Neural crest cell (in vitro differentiated cells): ENCODE measurements at regions not wholly inside any gene's neighbourhood (a gene's known extent, or its start where the extent isn't known, plus 50 kb on each side); places are given as distances from the start of the nearest gene placed in this dataset.
A peak's percentile ranks its signal among the peaks of the same experiment; 100 is the strongest.
"Not testable (repeated sequence)": the region's sequence is repeated elsewhere in the genome, so short reads cannot be mapped to it uniquely, and the experiment has no call there.

Experiments used
- DNase-seq: peaks from one replicate; pipeline ENCODE4 v3.0.0; 2021; ENCODE audit warnings: low read depth, mixed read lengths, low spot score
- H3K27ac Mint-ChIP-seq: one replicate; pipeline ENCODE4 v1.8.0; 2021; ENCODE audit warnings: mild to moderate bottlenecking, mixed read lengths; ENCODE audit not compliant: unreplicated experiment
- H3K27me3 Mint-ChIP-seq: 2 replicates; pipeline ENCODE4 v1.8.0; 2021; ENCODE audit warnings: low read depth, mild to moderate bottlenecking, mixed read lengths
- H3K36me3 Mint-ChIP-seq: 2 replicates; pipeline ENCODE4 v1.8.0; 2021; ENCODE audit warnings: low read depth, mild to moderate bottlenecking, mixed read lengths
- H3K4me1 Mint-ChIP-seq: 2 replicates; pipeline ENCODE4 v1.8.0; 2021; ENCODE audit warnings: mixed read lengths
- H3K4me3 Mint-ChIP-seq: one replicate; pipeline ENCODE4 v1.8.0; 2021; ENCODE audit warnings: mild to moderate bottlenecking, mixed read lengths
- H3K9me3 Mint-ChIP-seq: 2 replicates; pipeline ENCODE4 v1.8.0; 2021; ENCODE audit warnings: mixed read lengths
- TF ChIP-seq, protein P1 (sequence below): fragments of 200-600 bp; sonication (generic); conservative IDR thresholded peaks from 2 replicates; pipeline ENCODE4 v1.5.0; 2021; ENCODE audit warnings: antibody characterized with exemption, mild to moderate bottlenecking

DNA sequence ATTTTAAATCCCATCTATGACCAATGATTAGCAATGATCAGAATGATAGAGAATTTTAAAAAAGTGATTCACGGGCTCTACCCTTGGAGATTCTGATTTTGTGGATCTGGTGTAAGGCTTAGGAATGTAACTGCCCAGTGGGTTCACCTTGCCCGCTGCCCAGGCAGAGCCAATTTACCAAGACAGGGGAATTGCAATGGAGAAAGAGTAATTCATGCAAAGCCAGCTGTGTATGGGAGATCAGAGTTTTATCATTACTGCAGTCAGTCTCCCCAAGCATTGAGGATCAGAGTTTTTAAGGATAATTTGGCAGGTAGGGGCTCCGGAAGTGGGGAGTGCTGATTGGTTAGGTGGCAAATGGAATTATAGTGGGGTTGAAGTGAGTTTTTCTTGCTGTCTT, 480.6 kb downstream of the ATP23 start:
- Mint-ChIP-seq H3K9me3 (peaks cover 5% of the 10 kb centered on the region), H3K36me3 (peaks cover 5% of the 10 kb centered on the region), H3K27ac (no peak overlapping the region), H3K27me3 (no peaks in the 10 kb centered on the region), H3K4me1 (peaks cover 29% of the 10 kb centered on the region), H3K4me3 (no peak overlapping the region)
- DNase-seq: no peak
- TF ChIP-seq, protein P1, sequence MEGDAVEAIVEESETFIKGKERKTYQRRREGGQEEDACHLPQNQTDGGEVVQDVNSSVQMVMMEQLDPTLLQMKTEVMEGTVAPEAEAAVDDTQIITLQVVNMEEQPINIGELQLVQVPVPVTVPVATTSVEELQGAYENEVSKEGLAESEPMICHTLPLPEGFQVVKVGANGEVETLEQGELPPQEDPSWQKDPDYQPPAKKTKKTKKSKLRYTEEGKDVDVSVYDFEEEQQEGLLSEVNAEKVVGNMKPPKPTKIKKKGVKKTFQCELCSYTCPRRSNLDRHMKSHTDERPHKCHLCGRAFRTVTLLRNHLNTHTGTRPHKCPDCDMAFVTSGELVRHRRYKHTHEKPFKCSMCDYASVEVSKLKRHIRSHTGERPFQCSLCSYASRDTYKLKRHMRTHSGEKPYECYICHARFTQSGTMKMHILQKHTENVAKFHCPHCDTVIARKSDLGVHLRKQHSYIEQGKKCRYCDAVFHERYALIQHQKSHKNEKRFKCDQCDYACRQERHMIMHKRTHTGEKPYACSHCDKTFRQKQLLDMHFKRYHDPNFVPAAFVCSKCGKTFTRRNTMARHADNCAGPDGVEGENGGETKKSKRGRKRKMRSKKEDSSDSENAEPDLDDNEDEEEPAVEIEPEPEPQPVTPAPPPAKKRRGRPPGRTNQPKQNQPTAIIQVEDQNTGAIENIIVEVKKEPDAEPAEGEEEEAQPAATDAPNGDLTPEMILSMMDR: no peak

DNA sequence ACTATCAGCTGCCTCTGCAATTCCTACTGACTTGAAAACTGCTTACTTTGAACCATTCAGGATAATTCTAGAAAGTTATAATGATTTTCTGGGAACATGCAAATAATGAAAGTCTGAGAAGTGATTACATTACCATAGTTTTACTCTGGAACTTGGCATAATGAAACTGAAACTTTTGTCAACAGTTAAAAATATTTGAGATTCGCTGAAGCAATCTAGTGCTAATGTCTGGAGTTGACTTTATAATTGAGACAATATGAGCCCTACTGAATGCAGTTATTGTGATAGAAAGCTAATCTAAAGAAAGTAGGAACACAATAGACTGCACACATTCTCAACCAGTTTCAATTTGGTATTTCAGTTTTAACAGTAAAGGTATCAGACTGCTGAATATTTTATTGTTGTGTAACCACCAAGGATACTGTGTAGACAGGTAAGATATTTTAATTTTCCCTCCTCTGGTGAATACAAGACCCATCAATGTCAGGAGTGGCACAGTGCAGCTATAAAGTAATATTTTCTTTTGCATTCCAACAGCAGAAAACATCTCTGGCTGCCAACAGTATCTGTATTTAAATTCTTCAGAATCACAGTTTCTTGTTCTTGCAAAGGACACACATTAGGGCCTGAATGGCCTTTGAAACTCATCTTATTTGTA, 483.5 kb downstream of the ATP23 start:
- H3K27ac Mint-ChIP-seq: peak overlapping the region; percentile 92
- H3K9me3 Mint-ChIP-seq: peaks cover 8% of the 10 kb centered on the region

GRCh38 chr12:58425481-58426392, 484.4 kb downstream of the ATP23 start:
- peak overlapping the region; percentile 13 for H3K4me3 Mint-ChIP-seq
- H3K9me3 Mint-ChIP-seq: peaks cover 8% of the 10 kb centered on the region
- peaks cover 29% of the 10 kb centered on the region for H3K4me1 Mint-ChIP-seq

More for the DNA sequence above, 483.5 kb downstream of the ATP23 start:
- H3K36me3 Mint-ChIP-seq: peaks cover 13% of the 10 kb centered on the region
- TF ChIP-seq, protein P1: no peak
- no peak for DNase-seq
- peak overlapping the region; percentile 10 for H3K4me3 Mint-ChIP-seq
- peaks cover 29% of the 10 kb centered on the region for H3K4me1 Mint-ChIP-seq
- no peaks in the 10 kb centered on the region for H3K27me3 Mint-ChIP-seq

DNA sequence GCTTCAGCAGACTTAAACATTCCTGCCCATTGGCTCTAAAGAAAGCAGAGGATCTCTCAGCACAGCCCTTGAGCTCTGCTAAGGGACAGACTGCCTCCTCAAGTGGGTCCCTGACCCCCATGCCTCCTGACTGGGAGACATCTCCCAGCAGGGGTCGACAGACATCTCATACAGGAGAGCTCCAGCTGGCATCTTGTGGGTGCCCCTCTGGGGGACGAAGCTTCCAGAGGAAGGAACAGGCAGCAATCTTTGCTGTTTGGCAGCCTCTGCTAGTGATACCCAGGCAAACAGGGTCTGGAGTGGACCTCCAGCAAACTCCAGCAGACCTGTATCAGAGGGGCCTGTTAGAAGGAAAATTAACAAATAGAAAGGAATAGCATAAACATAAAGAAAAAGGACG, 485.1 kb downstream of the ATP23 start:
- DNase-seq, H3K27me3 Mint-ChIP-seq, H3K9me3 Mint-ChIP-seq, H3K27ac Mint-ChIP-seq: not testable (repeated sequence)
- Mint-ChIP-seq H3K4me1 (peaks cover 29% of the 10 kb centered on the region), H3K36me3 (peaks cover 13% of the 10 kb centered on the region), H3K4me3 (peak overlapping the region; percentile 10)

More at GRCh38 chr12:58425481-58426392, 484.4 kb downstream of the ATP23 start:
- Mint-ChIP-seq H3K27ac (peak overlapping the region; percentile 92), H3K36me3 (peaks cover 13% of the 10 kb centered on the region), H3K27me3 (no peaks in the 10 kb centered on the region)
- DNase-seq: peak; percentile 3
- TF ChIP-seq, protein P1: no peak

DNA sequence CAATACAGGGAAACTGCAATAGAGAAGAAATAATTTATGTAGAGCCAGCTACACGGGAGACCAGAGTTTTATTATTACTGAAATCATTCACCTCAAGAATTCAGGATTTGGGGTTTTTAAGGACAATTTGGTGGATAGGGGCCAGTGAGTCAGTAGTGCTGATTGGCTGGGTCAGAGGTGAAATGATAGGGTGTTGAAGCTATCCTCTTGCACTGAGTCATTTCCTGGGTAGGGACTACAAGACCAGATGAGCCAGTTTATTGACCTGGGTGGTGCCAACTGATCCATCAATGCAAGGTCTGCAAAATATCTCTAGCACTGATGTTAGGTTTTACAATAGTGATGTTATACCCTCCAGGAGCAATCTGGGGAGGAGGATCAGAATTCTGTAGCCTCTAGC, 486.3 kb downstream of the LRIG3 start:
- H3K27me3 Mint-ChIP-seq: no peaks in the 10 kb centered on the region
- TF ChIP-seq, protein P1: no peak
- H3K4me1 Mint-ChIP-seq: no peaks in the 10 kb centered on the region
- H3K9me3 Mint-ChIP-seq: peaks cover 8% of the 10 kb centered on the region
- H3K36me3 Mint-ChIP-seq: peaks cover 2% of the 10 kb centered on the region
- H3K27ac Mint-ChIP-seq: no peak overlapping the region
- H3K4me3 Mint-ChIP-seq: no peak overlapping the region
- DNase-seq: no peak

- Mint-ChIP-seq H3K4me1 (no peaks in the 10 kb centered on the region), H3K36me3 (no peaks in the 10 kb centered on the region), H3K27me3 (no peaks in the 10 kb centered on the region), H3K4me3 (no peak overlapping the region), H3K9me3 (peaks cover 6% of the 10 kb centered on the region), H3K27ac (no peak overlapping the region)
- DNase-seq: no peak
- TF ChIP-seq, protein P1: no peak
These were observed 485.6 kb downstream of the LRIG3 start for GRCh38 chr12:58434726-58435125.
